ENCODE measurements at regions not wholly inside any gene's neighbourhood (a gene's known extent, or its start where the extent isn't known, plus 50 kb on each side); places are given as distances from the start of the nearest gene placed in this dataset.

- H3K36me3 ChIP-seq = no peaks in the 10 kb centered on the region
- H3K27me3 ChIP-seq = no peaks in the 10 kb centered on the region
- H3K27ac ChIP-seq = peak overlapping the region; percentile 53
- no peaks in the 10 kb centered on the region for H3K9me3 ChIP-seq
- TF ChIP-seq CTCF (IDR thresholded peaks at IDR 0.05) = no peak
- DNase-seq = peak; percentile 80
- peaks cover 7% of the 10 kb centered on the region for H3K4me1 ChIP-seq
- H3K4me3 ChIP-seq = peak overlapping the region; percentile 37
- ATAC-seq = peak; percentile 87
- intact Hi-C loops (cut with DNase I) = no loop called here
Measured at GRCh38 chr21:35204850-35205541, 155.9 kb upstream of the RUNX1 start.

- Histone ChIP-seq H3K9me3 (no peaks in the 10 kb centered on the region), H3K36me3 (no peaks in the 10 kb centered on the region), H3K27ac (no peak overlapping the region), H3K4me1 (peaks cover 7% of the 10 kb centered on the region), H3K4me3 (no peak overlapping the region), H3K27me3 (no peaks in the 10 kb centered on the region)
- intact Hi-C loops (cut with DNase I) = no loop called here
- no peak for DNase-seq
- no peak for TF ChIP-seq CTCF (IDR thresholded peaks at IDR 0.05)
- no peak for ATAC-seq
Measured at GRCh38 chr21:35204125-35204524, 155.0 kb upstream of the RUNX1 start.

GRCh38 chr21:35203093-35203977 lies 154.2 kb upstream of the RUNX1 start:
- ATAC-seq (no peak), DNase-seq (no peak)
- Histone ChIP-seq H3K27ac (no peak overlapping the region), H3K36me3 (no peaks in the 10 kb centered on the region), H3K4me1 (peaks cover 7% of the 10 kb centered on the region), H3K4me3 (no peak overlapping the region), H3K27me3 (no peaks in the 10 kb centered on the region), H3K9me3 (no peaks in the 10 kb centered on the region)
- no peak for TF ChIP-seq CTCF (IDR thresholded peaks at IDR 0.05)
- intact Hi-C loops (cut with DNase I) = no loop called here

- H3K27ac ChIP-seq = no peak overlapping the region
- peaks cover 7% of the 10 kb centered on the region for H3K4me1 ChIP-seq
- intact Hi-C loops (cut with DNase I) = no loop called here
- no peak for TF ChIP-seq CTCF (IDR thresholded peaks at IDR 0.05)
- no peak for ATAC-seq
- H3K4me3 ChIP-seq = no peak overlapping the region
- no peaks in the 10 kb centered on the region for H3K36me3 ChIP-seq
- no peaks in the 10 kb centered on the region for H3K9me3 ChIP-seq
- DNase-seq = no peak
- no peaks in the 10 kb centered on the region for H3K27me3 ChIP-seq
Measured at GRCh38 chr21:35202431-35202830, 153.3 kb upstream of the RUNX1 start.

GRCh38 chr21:35201799-35202198 lies 152.7 kb upstream of the RUNX1 start:
- H3K27me3 ChIP-seq = no peaks in the 10 kb centered on the region
- ATAC-seq = no peak
- H3K4me3 ChIP-seq = no peak overlapping the region
- no peak for DNase-seq
- intact Hi-C loops (cut with DNase I) = no loop called here
- no peak overlapping the region for H3K27ac ChIP-seq
- no peaks in the 10 kb centered on the region for H3K9me3 ChIP-seq
- H3K4me1 ChIP-seq = peaks cover 7% of the 10 kb centered on the region
- no peaks in the 10 kb centered on the region for H3K36me3 ChIP-seq
- TF ChIP-seq CTCF (IDR thresholded peaks at IDR 0.05) = no peak

Measured in upper lobe of right lung (tissue), 1 donor.